ENCODE measurements at regions not wholly inside any gene's neighbourhood (a gene's known extent, or its start where the extent isn't known, plus 50 kb on each side); places are given as distances from the start of the nearest gene placed in this dataset.

GRCh38 chr10:104563051-104563450, 78.0 kb upstream of the SORCS3 start:
- TF ChIP-seq UBTF (CRISPR knock-in tag; IDR thresholded peaks at IDR 0.05): no peak
- no peak for TF ChIP-seq POLR2AphosphoS5 (IDR thresholded peaks at IDR 0.05; ENCODE audit: low read depth, low read length)
- no peak for TF ChIP-seq CHD2 (IDR thresholded peaks at IDR 0.05; ENCODE audit: low read depth, low read length)
- no peak for TF ChIP-seq HDAC2 (CRISPR knock-in tag; IDR thresholded peaks at IDR 0.05)
- TF ChIP-seq ZKSCAN1 (IDR thresholded peaks at IDR 0.05; ENCODE audit: low read length): no peak
- no peak for TF ChIP-seq CTCF (CRISPR knock-in tag; IDR thresholded peaks at IDR 0.05)
- TF ChIP-seq MYPOP (CRISPR knock-in tag; IDR thresholded peaks at IDR 0.05): no peak
- no peak for TF ChIP-seq POLR2A (IDR thresholded peaks at IDR 0.05; ENCODE audit: insufficient read depth in 1 of 2, low read depth in 2 of 2, low read length in 2 of 2)
- TF ChIP-seq ZNF629 (CRISPR knock-in tag; conservative IDR thresholded peaks at IDR 0.05): no peak
- TF ChIP-seq MAFK (conservative IDR thresholded peaks at IDR 0.05 in 1 of 2, IDR thresholded peaks at IDR 0.05 in 1 of 2; ENCODE audit: low read length in 2 of 2): no peak
- no peak for TF ChIP-seq CEBPB (IDR thresholded peaks at IDR 0.05; ENCODE audit: borderline replicate concordance, low read depth, low read length)
- no peak for TF ChIP-seq ZNF143 (CRISPR knock-in tag; IDR thresholded peaks at IDR 0.05)
- no peak for TF ChIP-seq SIN3A (IDR thresholded peaks at IDR 0.05; ENCODE audit: borderline replicate concordance, low read depth, low read length)
- no peak for TF ChIP-seq MAFG (CRISPR knock-in tag; IDR thresholded peaks at IDR 0.05)
